ENCODE measurements at regions not wholly inside any gene's neighbourhood (a gene's known extent, or its start where the extent isn't known, plus 50 kb on each side); places are given as distances from the start of the nearest gene placed in this dataset.
"Not testable (repeated sequence)": the region's sequence is repeated elsewhere in the genome, so short reads cannot be mapped to it uniquely, and the experiment has no call there.

- TF ChIP-seq CTCF (IDR thresholded peaks at IDR 0.05; ENCODE audit: low read depth, low read length) = no peak
- DNase-seq (ENCODE audit: extremely low read depth, low read depth) = no peak
These were observed 274.9 kb downstream of the AGTPBP1 start for GRCh38 chr9:85466834-85467233.

- DNase-seq (ENCODE audit: extremely low read depth, low read depth) = not testable (repeated sequence)
These were observed 283.5 kb downstream of the AGTPBP1 start for GRCh38 chr9:85458114-85458864.

GRCh38 chr9:85453850-85454249 is 287.9 kb downstream of the AGTPBP1 start:
- no peak for TF ChIP-seq CTCF (IDR thresholded peaks at IDR 0.05; ENCODE audit: low read depth, low read length)
- no peak for DNase-seq (ENCODE audit: extremely low read depth, low read depth)

GRCh38 chr9:85452841-85453240 is 288.9 kb downstream of the AGTPBP1 start:
- DNase-seq (ENCODE audit: extremely low read depth, low read depth) = no peak
- no peak for TF ChIP-seq CTCF (IDR thresholded peaks at IDR 0.05; ENCODE audit: low read depth, low read length)

- no peak for DNase-seq (ENCODE audit: extremely low read depth, low read depth)
- no peak for TF ChIP-seq CTCF (IDR thresholded peaks at IDR 0.05; ENCODE audit: low read depth, low read length)
These were observed 290.1 kb downstream of the AGTPBP1 start for GRCh38 chr9:85451680-85452079.

- DNase-seq (ENCODE audit: extremely low read depth, low read depth) = no peak
- no peak for TF ChIP-seq CTCF (IDR thresholded peaks at IDR 0.05; ENCODE audit: low read depth, low read length)
These were observed 295.9 kb downstream of the AGTPBP1 start for GRCh38 chr9:85445887-85446286.

- no peak for DNase-seq (ENCODE audit: extremely low read depth, low read depth)
- TF ChIP-seq CTCF (IDR thresholded peaks at IDR 0.05; ENCODE audit: low read depth, low read length) = no peak
These were observed 297.5 kb downstream of the AGTPBP1 start for GRCh38 chr9:85444243-85444642.

GRCh38 chr9:85443190-85443598 is 298.6 kb downstream of the AGTPBP1 start:
- TF ChIP-seq CTCF (IDR thresholded peaks at IDR 0.05; ENCODE audit: low read depth, low read length) = no peak
- no peak for DNase-seq (ENCODE audit: extremely low read depth, low read depth)

Data from AG09319 (cell line).